HG03354 (cell line): ENCODE measurements at regions not wholly inside any gene's neighbourhood (a gene's known extent, or its start where the extent isn't known, plus 50 kb on each side); places are given as distances from the start of the nearest gene placed in this dataset.
"Not testable (repeated sequence)": the region's sequence is repeated elsewhere in the genome, so short reads cannot be mapped to it uniquely, and the experiment has no call there.

Experiments used
- ATAC-seq: cut with Tn5 transposase; IDR thresholded peaks from one replicate; pipeline ENCODE4 v1.9.1; 2021; ENCODE audit warnings: mild to moderate bottlenecking; ENCODE audit not compliant: unreplicated experiment, poor library complexity, severe bottlenecking

DNA sequence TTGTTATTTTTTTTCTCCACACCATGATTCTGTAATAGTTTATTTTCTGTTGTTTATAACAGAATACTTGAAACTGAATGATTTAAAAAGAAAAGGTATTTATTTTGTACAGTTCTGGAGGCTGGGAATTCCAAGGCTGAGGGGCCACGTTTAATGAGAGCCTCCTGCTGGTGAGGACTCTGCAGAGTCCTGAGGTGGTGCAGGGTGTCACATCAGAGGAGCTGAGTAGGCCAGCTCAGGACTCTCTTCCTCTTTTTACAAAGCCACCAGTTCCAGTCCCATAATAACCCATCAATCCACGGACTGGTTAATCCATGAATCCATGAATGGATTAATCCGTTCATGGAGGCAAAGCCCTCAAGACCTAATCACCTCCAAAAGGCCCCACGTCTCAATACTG lies 71.6 kb downstream of the TFAP2A start:
- no peak for ATAC-seq

DNA sequence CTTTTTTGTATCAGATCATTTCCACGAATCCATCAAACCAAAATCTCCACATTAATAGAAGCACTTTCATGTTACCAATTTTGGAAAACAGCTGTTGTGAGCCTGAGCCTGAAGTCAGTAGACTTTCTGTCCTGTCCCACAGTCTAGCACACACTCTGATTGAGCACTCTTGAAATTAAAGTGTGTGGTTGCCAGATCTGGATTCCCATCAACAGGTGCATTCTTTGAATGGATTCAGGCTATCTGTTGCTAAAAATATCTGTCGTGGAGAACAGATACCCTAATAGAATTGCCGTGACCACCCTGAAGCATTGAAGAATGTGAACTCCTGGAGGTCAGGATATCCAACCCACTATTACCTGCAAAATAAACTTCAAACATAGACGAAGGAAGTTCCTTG lies 73.3 kb downstream of the TFAP2A start:
- ATAC-seq, result no peak

DNA sequence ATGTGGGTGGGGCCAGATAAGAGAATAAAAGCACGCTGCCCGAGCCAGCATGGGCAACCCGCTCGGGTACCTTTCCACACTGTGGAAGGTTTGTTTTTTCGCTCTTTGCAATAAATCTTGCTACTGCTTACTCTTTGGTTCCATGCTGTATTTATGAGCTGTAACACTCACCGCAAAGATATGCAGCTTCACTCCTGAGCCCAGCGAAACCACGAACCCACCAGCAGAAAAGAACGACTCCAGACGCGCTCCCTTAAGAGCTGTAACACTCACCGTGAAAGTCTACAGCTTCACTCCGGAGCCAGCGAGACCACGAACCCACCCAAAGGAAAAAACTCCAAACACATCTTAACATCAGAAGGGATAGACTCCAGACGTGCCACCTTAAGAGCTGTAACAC lies 76.7 kb downstream of the TFAP2A start:
- no peak for ATAC-seq

DNA sequence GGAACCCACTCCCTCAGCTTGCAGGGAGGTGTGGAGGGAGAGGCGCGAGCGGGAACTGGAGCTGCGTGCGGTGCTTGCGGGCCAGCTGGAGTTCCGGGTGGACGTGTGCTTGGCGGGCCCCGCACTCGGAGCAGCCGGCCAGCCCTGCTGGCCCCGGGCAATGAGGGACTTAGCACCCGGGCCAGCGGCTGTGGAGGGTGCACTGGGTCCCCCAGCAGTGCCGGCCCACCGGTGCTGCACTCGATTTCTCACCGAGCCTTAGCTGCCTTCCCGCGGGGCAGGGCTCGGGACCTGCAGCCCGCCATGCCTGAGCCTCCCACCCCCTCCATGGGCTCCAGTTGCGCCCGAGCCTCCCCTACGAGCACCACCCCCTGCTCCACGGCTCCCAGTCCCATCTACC lies 77.5 kb downstream of the TFAP2A start:
- ATAC-seq, result not testable (repeated sequence)

DNA sequence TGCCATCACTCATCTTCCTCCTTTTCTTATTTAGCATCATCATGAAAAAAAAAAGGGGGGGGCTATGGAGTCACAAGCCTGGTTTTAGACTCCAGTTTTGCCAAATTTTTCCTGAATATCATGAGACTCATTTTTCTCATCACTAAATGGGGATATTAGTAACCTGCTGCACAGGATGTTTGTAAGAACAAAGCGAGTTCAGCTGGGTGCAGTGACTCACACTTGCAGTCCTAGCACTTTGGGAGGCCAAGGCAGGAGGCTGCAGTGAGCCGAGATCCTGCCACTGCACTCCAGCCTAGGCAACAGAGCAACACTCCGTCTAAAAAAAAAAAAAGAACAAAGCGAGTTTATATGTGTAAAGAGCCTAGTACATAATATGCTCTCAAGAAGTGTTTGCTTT lies 82.8 kb downstream of the TFAP2A start:
- no peak for ATAC-seq

DNA sequence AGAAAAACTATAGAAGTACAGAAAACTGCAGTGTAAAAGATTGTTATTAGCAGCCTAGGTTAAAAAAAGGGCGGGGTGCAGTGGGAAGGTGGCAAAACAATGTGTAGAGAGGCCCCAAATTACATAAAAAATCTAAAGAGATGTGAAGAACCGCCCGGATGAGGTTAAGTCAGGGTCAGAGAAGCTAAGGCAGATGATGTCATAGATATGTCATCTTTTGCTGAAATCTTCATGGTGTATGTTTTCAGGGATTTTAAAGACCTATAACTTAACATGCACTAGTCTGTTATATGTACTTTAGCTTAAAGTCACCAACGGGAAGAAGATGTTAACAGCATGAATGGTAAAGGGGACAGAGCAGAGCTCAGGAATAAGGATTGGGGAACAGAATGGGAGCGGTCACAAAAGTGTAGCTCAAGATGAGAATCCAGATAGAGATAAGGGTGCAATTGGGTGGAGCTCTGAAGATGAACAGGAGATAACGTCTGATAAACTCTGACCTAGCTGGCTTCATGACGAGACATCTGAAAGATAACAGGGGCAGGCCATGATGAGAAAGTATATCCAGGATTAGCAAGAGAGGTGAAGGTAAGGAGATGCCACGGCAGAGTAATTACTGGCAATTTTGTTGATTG lies 83.4 kb downstream of the TFAP2A start:
- ATAC-seq, result no peak

DNA sequence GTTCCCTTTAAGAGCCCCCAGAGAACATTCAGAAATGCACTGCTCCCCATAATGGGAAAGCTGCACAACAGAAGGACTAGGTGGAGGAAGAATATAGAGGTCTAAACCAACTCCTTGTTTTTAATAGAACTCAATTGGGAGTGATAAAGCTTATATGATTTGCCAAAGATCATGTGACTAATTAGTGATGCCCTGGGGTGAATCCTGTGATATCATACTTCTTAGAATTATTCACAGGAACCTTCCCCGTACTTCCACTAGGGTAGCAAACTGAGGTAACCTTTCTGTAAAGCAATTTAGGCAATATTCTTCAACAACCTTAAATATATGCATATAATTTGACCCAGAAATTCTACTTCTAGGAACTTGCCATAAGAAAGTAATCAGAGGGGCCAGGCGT lies 84.4 kb downstream of the TFAP2A start:
- ATAC-seq, result no peak

DNA sequence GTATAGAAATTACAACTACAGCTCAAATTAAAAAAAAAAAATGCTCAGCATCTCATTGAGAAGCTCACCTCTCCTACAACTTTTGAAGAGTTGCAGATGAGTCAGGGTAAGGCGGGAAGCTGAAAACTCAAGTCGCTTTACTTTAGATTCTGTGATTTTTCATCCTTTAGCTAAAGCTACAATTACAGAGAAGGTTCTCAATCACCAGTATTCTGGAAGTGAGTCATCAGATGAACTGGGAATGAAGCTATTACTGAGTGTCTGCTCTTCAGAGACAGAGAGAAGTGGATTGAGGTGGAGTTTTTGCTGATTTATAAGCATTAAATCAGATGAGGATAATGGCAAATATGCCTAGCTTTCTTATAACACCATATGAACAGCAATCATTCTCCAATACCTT lies 91.9 kb downstream of the TFAP2A start:
- ATAC-seq, result no peak

DNA sequence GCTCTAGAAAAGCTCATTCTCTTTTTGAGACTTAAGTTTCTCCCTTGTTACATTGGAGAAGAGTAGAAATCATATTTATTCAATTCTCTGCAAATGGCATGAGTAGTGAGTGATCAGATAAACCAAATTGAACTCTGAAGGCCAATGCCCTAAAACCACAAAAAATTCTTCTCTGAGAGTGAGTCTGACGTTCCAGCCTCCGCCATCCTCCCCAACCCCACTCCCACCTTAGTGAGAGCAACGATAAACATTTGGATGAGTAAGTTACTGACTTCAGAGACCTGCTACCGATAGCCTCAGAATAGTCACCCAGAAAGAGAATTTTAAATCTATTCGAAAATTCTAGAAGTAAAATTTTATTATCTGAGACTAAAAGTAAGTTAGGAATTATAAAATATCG lies 94.6 kb downstream of the TFAP2A start:
- ATAC-seq, result no peak

DNA sequence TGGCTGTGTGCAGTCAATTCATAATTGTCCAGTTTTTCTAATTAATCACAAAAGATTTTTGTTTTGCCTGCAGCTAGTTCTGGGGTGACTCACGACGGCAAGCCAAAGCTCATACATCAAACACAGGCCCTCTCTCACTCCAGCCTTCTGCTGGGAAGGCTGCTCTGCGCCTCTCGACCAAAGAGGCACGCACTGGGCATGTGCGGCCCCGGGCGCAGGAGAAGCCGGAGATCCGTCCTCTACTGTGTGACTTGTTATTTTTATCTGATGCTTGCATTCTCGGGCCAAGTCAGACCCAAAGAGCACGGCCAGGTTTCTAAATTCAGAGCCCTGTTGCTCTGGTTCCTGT lies 98.5 kb downstream of the TFAP2A start:
- no peak for ATAC-seq

DNA sequence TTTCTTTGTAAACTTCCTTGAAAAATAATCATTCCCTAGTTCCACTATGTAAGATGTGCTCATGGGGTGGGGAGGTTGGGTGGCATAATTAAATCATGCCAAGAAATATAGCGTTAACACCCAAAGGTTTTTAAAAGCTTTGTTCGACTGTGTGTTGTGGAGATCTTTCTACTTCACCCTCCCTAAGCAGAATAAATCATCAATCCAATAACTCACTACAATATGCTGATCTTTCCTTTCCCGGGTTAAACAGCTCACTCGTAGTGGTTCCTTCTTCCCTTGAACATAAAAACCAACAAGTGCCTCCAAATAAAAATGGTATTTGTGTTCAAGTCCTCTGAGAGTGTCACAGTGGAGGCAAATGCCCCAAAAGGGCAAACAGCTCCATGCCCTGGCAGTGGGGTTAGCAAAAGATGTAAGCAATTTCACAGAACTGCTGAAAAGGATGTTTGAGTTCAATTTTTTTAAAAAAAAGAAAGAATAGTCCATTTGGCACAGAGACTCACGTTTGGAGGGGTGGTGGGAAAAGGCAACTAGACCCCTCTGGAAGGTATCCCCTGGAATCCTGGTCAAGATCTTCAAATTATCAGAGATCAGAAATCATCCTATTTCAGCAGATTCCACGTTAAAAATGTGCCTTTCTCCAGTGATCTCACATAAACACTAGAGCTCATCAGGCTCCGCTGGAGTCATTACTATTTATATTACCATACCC lies 99.1 kb downstream of the TFAP2A start:
- no peak for ATAC-seq

DNA sequence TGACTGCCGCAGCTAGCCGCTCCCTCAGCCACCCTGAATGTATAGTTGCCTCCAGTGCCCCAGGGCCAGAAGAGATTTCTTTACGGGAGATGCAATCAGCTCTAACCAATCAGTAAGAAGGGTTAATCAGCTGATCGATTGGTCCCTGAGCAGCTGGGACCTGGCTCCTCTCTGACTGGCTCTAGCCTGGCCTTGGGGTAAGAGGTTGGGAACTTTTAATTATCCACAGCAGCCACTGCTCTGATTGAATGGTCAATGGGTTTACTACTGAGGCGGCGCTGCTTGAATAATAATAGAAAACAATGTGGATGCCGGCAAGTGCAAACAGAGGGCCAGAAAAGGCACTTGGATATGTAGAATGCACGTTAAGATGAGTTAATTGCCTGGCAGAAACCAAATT lies 99.8 kb downstream of the TFAP2A start:
- no peak for ATAC-seq

DNA sequence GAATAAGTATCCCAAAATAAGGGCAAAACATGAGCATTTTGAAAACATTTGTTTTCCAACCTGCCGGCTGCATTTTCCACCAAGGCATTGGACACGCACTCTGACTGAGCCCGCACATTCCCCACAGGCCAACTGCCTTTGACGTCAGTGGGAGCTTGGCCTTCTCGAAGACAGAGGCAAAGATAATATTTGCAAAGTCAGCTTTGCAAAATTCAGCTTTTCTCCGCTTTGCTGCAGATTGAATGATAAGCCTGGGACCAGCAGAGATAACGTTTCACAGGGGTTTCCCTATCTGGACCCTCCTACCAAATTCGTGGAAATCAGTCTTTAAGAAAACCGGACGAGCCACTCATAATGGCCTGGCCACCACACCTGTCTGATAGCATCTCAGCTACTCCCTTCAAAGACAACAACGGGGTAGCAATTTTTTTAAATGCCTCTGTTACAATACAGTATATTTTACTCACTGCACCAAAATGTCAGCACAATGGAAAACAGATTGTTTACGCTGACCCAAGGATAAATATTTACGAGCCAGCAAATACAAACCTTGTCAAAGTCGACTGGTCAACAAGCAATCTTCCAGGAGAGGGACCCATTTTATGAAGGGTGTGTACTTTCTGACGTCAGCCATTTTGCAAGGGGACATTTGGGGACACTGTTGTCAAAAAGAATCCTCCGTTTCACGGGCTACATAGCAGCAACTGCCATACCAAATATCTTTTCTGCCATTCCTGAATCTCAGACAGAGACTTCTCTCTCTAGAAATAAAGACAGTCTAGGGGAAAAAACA lies 100.5 kb downstream of the TFAP2A start:
- no peak for ATAC-seq

DNA sequence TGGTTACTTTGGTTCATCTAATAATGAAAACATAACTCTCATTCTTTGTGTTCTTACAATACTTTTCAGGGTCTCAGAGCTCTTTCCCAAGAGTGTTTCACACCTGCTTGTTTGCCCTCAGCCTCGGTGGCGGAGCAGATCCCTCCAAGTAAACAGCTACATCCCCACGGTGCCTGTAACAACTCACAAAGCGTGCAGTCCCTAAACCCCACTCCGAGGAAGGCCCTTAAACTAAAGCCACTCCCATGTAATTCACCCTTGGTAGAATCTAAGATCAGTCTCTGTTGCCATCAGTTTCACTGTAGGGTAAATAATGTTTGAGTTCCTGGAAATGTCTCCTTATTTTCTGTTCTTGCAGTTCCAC lies 101.1 kb downstream of the TFAP2A start:
- no peak for ATAC-seq

DNA sequence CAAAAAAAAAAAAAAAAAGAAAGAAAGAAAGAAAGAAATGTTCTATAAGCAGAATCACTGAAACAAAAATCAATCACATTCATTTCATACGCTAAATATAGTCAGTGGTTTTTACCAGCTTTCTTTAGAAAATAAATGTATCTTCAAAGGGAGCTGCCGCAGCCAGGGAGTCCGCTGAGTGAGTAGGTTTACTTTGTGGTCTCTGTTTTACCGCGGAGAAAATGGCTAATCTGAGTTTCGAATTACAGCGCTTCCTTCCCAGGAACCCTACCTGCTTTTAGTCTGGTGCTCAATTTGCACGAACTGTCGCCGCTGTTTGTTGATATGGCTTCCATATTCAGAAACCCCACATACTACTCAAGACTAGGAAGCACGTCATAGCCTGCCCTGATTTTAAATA lies 102.4 kb downstream of the TFAP2A start:
- ATAC-seq, result no peak

DNA sequence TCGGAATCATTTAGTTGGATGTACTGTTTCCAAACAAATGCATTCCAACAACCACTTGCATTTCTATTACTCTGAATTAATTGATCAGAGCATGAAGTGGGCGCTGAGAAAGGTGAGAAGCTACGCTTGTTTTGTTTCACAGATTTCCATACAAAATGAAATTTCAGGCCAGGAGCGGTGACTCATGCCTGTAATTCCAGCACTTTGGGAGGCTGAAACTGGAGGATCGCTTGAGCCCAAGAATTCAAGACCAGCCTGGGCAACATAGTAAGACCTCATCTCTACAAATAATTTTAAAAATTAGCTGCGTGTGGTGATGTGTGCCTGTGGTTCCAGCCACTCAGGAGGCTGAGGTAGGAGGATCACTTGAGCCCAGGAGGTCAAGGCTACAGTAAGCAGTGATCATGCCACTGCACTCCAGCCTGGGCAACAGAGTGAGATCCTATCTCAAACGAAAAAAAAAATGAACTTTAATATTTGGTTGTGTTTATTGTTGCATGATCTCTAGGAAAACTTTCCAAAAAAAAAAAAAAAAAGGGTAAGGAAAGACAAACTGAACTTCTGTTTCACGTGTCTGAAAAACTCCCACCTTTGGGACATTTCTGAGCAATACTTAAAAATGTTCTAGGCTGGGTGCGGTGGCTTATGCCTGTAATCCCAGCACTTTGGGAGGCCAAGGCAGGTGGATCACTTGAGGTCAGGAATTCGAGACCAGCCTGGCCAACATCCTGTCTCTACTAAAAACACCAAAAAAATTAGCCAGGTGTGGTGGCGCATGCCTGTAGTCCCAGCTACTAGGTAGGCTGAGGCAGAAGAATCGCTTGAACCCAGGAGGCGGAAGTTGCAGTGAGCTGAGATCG lies 103.1 kb downstream of the TFAP2A start:
- not testable (repeated sequence) for ATAC-seq

DNA sequence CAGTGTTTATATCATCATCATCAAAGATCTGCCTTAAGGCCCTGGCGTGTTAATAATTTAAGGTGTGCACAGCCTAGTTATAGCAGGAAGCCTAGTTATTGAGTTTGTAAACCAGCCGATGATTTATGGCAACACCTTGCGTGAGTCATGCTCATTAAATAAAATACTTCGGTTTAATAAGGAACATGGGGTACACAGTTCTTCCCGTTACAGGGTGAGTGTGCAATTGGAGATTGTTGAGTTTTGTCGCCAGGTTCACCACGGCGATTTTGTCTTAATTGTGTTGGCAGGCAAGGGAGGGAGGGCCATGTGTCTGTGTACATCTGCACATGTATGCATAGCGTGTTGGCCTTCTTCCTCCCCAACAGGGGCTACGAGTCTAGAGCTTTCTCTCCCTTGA lies 104.0 kb downstream of the TFAP2A start:
- ATAC-seq, result no peak

DNA sequence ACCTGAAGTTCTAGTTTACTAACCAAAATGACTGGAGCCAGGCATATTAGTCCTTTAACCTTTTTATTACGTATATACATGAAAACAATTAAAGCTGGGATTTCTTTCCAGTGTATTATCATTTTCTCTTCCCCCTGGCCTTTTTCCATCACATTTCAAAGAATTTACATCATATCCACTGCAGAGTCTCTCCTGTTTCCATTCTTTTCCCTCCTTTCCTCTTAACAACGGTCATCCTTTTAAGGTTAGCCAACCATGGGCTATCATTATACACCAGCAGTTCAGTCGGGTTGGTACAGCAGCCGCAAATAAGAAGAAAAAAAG lies 104.6 kb downstream of the TFAP2A start:
- ATAC-seq, result no peak

DNA sequence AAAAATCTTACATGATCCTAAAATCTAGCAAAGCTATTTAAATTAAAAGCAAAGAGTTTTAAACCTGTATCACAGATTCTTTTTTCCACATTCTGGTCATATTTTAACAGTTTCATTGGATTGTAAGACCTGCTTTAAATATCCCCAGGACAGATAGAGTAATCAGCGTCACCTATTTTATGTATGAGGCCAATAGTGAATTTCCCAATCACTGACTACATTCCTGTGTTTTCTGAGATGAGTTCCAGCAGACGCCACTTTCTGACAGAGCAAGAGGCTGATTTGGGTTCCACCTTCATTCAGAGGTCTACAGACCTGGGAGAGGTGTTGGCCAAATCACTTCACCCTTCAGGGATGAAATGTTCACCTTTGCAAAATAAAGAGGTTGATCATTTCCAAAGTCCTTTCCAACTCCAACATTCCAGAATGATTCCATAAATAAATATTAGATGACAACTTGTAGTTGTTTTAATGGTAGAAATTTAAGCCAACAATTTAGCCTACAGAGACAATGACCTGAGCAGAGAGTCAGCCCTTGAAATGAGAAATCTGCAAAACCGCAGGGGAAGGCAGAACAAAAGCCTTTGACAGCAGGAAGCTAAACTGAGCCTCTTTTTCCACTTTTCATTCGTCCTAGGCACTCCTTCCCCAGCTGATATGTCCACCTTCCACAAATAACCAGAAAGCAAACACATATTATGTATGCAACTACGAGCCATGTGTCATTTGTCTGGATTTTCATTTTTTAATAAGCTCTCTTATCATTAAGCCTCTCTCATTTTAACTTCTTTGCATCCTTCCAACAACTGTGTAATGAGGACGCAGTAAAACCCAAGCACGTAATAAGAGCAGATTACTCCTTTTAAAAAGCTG lies 105.2 kb downstream of the TFAP2A start:
- ATAC-seq, result no peak

DNA sequence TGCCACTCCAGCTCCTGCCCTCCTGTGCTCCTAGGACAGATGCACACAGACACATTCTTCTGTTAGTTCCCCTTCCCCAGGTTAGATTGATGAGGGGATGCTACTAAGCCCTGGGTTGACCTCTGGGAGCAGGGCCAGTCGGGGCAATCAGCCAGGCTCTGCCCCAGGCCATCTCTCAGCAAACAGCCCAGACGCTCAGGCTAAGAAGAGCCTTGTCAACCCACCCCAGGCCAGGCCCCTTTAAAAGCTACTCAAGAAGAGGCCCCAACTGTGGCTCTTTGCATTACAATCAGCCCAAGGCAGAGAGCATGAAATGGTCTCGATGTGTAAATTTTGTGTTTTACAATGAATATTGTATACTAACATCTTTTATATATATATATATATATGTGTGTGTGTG lies 107.4 kb downstream of the TFAP2A start:
- no peak for ATAC-seq
